Mesothelial cell of epicardium (in vitro differentiated cells): ENCODE measurements at regions not wholly inside any gene's neighbourhood (a gene's known extent, or its start where the extent isn't known, plus 50 kb on each side); places are given as distances from the start of the nearest gene placed in this dataset.

Experiments used
- DNase-seq, 2 experiments: peaks; one replicate each; pipeline ENCODE4 v3.0.0; 2021; ENCODE audit warnings: low spot score in 2 of 2; ENCODE audit not compliant: unreplicated experiment in 2 of 2
- H3K27ac Mint-ChIP-seq: 2 replicates; pipeline ENCODE4 v1.8.0; 2021; ENCODE audit warnings: mixed read lengths
- H3K27me3 Mint-ChIP-seq: 2 replicates; pipeline ENCODE4 v1.8.0; 2021; ENCODE audit warnings: low read depth, mixed read lengths
- H3K36me3 Mint-ChIP-seq: 2 replicates; pipeline ENCODE4 v1.8.0; 2021; ENCODE audit warnings: mixed read lengths
- H3K4me1 Mint-ChIP-seq: 2 replicates; pipeline ENCODE4 v1.8.0; 2021; ENCODE audit warnings: mixed read lengths
- H3K4me3 Mint-ChIP-seq: 2 replicates; pipeline ENCODE4 v1.8.0; 2021; ENCODE audit warnings: mild to moderate bottlenecking, moderate library complexity, mixed read lengths
- H3K9me3 Mint-ChIP-seq: 2 replicates; pipeline ENCODE4 v1.8.0; 2021; ENCODE audit warnings: mixed read lengths
- CTCF ChIP-seq: fragments of 200-600 bp; sonication (generic); IDR thresholded peaks from one replicate; pipeline ENCODE4 v1.5.0; 2021; ENCODE audit warnings: antibody characterized with exemption; ENCODE audit not compliant: unreplicated experiment

DNA sequence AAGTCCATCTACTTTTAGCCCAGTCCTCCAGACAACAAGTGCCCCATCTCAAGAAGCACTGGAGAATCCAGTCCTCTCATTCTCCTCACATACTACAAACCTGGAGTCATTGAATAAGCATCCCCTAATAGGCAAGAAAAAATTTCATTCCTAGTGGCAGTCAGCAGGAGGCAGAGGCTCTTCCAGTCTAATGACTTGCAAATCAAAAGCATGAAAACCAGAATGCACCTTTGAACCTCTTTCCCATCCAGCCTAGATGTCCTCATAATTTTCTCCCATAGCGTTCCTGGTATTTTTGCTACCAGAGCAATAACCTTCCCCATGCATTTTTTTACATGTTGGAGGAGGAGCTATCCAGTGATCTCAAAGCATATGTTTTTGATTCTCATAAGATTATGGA is 252.6 kb downstream of the TTC32 start:
- H3K36me3 Mint-ChIP-seq: no peaks in the 10 kb centered on the region
- peaks cover 9% of the 10 kb centered on the region for H3K27me3 Mint-ChIP-seq
- H3K27ac Mint-ChIP-seq: no peak overlapping the region
- no peak overlapping the region for H3K4me3 Mint-ChIP-seq
- H3K4me1 Mint-ChIP-seq: no peaks in the 10 kb centered on the region
- no peak for TF ChIP-seq CTCF
- DNase-seq: no peak
- peaks cover 7% of the 10 kb centered on the region for H3K9me3 Mint-ChIP-seq

DNA sequence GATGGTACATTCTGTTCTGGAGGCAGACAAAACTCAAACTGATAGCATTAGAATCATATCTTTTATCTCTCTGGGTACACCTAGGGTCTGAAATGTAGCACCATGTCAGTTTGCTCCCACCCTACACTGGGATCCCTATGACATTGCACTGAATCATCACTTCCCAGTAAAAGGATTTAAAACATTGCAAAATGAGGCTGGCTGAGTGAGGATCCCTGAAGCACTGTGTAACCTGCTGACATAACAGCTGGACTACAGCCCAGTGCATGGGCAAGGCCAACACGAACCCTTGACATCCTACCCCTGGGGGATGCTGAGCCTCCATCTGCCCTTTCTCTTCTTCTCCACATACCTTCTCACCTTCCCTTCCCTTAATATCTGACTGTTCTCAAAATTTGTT is 253.2 kb downstream of the TTC32 start:
- Mint-ChIP-seq H3K36me3 (no peaks in the 10 kb centered on the region), H3K4me1 (no peaks in the 10 kb centered on the region), H3K4me3 (no peak overlapping the region), H3K27me3 (peaks cover 11% of the 10 kb centered on the region), H3K9me3 (peaks cover 7% of the 10 kb centered on the region), H3K27ac (no peak overlapping the region)
- TF ChIP-seq CTCF: no peak
- no peak for DNase-seq

DNA sequence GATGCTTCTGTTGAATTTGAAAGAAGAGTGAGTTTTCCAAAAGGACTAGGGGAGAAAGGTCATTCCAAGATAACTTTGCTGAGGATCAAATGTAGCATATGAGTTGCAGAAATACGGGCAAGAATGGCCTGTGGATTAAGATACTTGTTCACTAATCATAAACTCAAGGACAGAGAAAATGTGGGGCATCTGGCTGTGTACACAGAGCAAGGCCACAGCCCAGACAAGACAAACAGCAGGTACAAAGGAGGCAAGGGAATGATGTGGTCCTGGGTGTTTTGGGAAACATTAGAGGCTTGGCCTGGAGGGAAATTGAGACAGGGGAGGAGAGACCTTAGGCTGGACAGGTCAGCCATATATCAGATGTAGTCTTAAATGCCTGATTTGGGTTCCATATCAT is 254.8 kb downstream of the TTC32 start:
- no peak for DNase-seq
- TF ChIP-seq CTCF: no peak
- peaks cover 10% of the 10 kb centered on the region for H3K27me3 Mint-ChIP-seq
- H3K36me3 Mint-ChIP-seq: no peaks in the 10 kb centered on the region
- H3K4me3 Mint-ChIP-seq: no peak overlapping the region
- H3K9me3 Mint-ChIP-seq: peaks cover 7% of the 10 kb centered on the region
- H3K27ac Mint-ChIP-seq: no peak overlapping the region
- no peaks in the 10 kb centered on the region for H3K4me1 Mint-ChIP-seq

DNA sequence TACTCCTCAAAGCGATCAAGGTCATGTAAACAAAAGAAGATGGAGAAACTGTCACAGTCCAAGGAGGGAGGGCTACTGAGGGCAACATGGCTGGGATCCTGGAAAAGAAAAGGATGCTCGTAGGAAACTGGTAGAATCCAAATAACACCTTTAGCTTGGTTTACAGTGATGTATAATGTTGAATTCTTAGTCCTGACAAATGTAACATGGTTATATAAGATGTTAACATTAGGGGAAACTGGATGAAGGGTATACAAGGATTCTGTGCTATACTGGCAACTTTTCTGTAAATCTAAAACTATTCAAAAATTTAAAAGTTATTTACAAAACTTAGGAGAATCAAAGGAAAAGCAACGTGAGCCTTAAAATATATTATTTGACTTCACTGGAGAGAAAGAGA is 257.0 kb downstream of the TTC32 start:
- Mint-ChIP-seq H3K36me3 (no peaks in the 10 kb centered on the region), H3K9me3 (peaks cover 7% of the 10 kb centered on the region), H3K27ac (no peak overlapping the region), H3K27me3 (peaks cover 13% of the 10 kb centered on the region), H3K4me3 (no peak overlapping the region), H3K4me1 (no peaks in the 10 kb centered on the region)
- TF ChIP-seq CTCF: no peak
- no peak for DNase-seq

DNA sequence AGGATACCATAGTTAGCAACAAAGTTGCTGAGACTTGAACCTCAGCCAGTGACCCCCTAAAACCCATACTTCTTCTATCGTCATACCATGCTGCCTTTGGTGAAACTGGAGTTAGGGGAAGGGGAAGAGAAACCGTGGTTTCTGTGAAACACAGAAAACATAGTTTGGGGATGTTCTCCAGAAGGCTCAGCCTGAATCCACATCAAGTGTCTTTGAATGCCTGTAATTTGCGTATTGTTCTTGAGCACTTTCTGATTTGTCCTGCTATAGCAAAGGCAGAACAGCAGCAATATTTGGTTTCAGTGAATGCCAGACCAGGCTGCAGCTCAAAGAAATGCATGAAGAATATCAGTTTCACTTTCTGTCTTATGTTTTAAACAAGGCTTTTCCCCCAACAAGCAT is 258.7 kb downstream of the TTC32 start:
- DNase-seq: no peak
- TF ChIP-seq CTCF: no peak
- H3K36me3 Mint-ChIP-seq: no peaks in the 10 kb centered on the region
- no peak overlapping the region for H3K4me3 Mint-ChIP-seq
- H3K27ac Mint-ChIP-seq: no peak overlapping the region
- no peaks in the 10 kb centered on the region for H3K4me1 Mint-ChIP-seq
- H3K27me3 Mint-ChIP-seq: peaks cover 23% of the 10 kb centered on the region
- H3K9me3 Mint-ChIP-seq: peaks cover 7% of the 10 kb centered on the region

DNA sequence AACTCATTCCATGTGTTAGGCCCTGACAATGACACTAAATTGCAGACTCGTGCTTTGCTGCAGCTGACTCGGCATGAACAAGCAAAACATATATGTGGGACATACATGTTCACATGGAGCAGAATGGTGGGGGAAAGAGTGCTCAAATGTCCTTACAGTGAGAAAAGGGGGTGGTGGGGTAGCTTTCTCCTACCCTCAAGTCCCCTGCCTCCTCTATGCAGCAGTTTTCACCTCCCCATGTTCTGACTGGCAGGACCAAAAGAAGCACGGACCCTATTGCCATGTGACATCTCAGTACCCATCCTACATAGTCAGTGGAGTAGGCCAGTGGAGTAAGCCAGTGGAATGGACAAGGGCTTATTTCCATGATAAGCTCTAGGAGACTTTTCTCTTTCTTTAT is 259.3 kb downstream of the TTC32 start:
- Mint-ChIP-seq H3K4me3 (no peak overlapping the region), H3K9me3 (peaks cover 7% of the 10 kb centered on the region), H3K4me1 (no peaks in the 10 kb centered on the region), H3K27me3 (peaks cover 24% of the 10 kb centered on the region), H3K27ac (no peak overlapping the region), H3K36me3 (no peaks in the 10 kb centered on the region)
- no peak for DNase-seq
- no peak for TF ChIP-seq CTCF
